Astrocyte of the cerebellum (primary cell): ENCODE measurements at regions not wholly inside any gene's neighbourhood (a gene's known extent, or its start where the extent isn't known, plus 50 kb on each side); places are given as distances from the start of the nearest gene placed in this dataset.

Source experiments
- DNase-seq: peaks from one replicate; pipeline ENCODE4 v3.0.0-alpha.2; 2011; ENCODE audit warnings: low read depth
- H3K4me3 ChIP-seq: 2 replicates; pipeline ENCODE4 v1.5.1; 2011; ENCODE audit warnings: mild to moderate bottlenecking, low read depth, low read length, moderate library complexity
- CTCF ChIP-seq: IDR thresholded peaks from 2 replicates; pipeline ENCODE4 v1.5.1; 2012; ENCODE audit warnings: low read length, low read depth, moderate library complexity, mild to moderate bottlenecking; ENCODE audit errors: missing control alignments
- in situ Hi-C: cut with HindIII; loops from 2 replicates; pipeline ENCODE4 v1.10.0; 2017; ENCODE audit warnings: low sequenced_read_pairs

DNA sequence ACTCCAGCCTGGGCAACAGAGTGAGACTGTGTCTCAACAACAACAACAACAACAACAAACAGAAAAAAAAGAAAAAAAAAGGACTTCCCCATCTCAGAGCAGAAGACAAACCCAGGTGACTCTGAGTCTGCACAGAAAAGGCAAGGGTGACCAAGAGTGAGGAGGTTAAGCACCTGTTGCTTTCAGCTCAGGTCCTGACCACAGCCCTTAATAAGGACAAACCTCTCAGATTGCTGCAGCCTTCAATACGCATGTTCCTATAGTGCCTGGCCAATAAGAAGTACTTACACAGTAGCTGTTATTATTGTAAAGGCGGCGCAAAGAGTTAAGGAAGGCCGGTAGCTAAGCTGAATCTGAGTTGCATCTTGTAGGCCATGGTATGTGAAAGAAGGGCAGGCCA is 102.3 kb upstream of the MSX2 start:
- in situ Hi-C loops, result no loop called here
- no peak for DNase-seq
- no peak for TF ChIP-seq CTCF
- no peak overlapping the region for H3K4me3 ChIP-seq

- no peak overlapping the region for H3K4me3 ChIP-seq
- in situ Hi-C loops, result no loop called here
- no peak for DNase-seq
- no peak for TF ChIP-seq CTCF
These were observed 101.4 kb upstream of the MSX2 start for GRCh38 chr5:174623018-174623417.

DNA sequence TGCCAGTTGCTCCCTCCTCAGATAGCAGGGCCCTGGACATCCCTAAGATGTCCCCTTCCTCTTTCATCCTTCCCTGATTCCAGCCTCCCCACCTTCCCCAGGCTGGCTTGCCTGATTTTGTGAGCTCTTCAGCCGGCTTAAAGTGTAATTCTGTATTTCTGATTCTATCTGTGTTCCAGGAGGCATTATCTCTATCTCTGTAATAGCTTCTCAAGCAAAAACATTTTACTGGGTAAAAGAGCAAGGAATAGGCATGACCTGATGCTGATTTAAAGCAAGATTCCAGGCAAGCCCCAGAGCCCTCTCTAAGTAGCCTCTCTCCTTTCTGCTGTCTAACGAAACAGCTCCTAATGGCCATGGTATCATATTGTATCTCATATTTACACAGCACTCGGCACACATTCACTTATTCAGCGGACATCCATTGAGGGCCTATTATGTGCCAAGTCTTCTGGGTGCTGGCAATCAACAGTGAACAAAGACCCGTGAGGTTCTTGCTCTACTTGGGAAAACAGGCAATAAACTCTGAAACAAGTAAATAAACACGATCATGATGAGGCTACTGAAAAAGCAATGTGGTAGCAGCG is 100.9 kb upstream of the MSX2 start:
- H3K4me3 ChIP-seq, result no peak overlapping the region
- in situ Hi-C loops, result no loop called here
- no peak for TF ChIP-seq CTCF
- no peak for DNase-seq

DNA sequence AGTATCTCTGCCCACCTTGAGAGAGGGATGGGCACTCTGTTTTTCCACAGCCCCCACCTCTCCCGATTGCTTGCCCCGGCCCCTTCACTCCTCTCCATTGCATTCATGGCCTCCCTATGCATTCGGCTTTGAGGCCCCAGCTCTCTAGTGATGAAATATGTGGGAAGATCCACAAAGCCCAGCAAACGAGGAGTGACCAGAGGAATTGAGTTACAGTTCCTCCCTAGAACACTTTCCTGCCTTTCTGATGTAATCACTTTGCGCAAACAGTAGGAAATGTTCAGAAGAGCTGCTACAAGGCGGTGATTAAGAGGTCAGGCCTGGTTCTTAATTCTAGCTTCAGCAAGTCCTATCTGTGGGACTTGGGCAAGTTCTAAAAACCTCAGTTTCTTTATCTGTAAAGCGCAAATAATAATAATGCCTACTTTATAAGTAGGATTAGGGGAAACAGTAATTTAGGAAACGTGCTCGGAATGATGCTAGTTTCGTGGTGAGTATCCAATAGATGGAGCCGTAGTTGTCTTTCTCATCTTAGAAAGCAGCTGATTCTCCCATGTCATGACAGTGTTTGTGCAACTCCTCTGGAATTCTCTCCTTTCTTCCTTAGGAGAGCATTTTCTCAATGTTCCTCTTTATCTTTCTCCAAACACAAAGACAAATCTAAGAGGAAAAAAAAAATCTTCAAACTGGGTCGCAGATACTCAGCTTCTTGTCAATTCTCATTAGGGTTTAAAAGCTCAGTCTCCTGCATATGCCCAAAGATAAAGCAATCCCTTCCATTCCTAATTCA is 99.5 kb upstream of the MSX2 start:
- H3K4me3 ChIP-seq, result no peak overlapping the region
- DNase-seq, result no peak
- TF ChIP-seq CTCF, result no peak
- in situ Hi-C loops, result no loop called here

DNA sequence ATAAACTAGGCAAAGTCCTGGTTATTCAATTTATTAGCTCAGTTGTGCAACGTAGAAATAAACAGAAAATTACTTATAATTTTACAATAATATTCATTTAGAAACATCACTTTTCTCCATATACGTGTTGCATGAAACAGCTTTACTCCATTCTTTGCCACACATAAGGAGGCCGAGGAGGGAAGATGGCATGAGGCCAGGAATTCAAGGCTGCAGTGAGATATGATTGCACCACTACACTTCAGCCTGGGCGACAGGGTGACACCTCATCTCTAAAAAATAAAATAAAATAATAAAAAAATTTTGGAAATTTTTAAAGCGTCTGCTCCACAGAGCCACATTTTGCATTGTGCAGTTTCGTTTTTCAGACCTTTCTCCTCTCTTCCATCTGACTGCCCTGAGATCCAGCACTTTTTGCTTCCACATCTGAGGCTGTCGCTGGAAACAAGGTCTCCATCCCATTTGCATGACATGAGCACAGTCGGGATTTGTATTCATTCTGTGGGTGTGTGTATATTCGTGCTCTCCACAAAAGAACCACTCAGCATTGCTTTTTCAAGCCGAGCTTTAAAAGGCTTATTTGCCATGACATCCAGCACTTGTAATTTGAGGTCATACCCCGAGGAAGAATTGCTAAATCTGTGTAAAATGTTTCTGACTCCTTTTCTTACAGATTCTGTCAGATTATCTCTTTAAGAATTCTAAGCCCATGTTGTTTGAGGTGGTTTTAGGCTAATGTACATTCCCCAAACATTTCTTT is 98.6 kb upstream of the MSX2 start:
- in situ Hi-C loops, result no loop called here
- no peak overlapping the region for H3K4me3 ChIP-seq
- no peak for DNase-seq
- no peak for TF ChIP-seq CTCF

- DNase-seq, result no peak
- TF ChIP-seq CTCF, result no peak
- H3K4me3 ChIP-seq, result no peak overlapping the region
- in situ Hi-C loops, result no loop called here
These were observed 97.9 kb upstream of the MSX2 start for GRCh38 chr5:174626369-174626920.
